Stimulated activated CD8-positive, alpha-beta memory T cell treated with anti-CD3 and anti-CD28 coated beads, Interleukin-15, amount 100 ng/mL, for 24 hours (primary cell): ENCODE measurements at regions not wholly inside any gene's neighbourhood (a gene's known extent, or its start where the extent isn't known, plus 50 kb on each side); places are given as distances from the start of the nearest gene placed in this dataset.

Experiments
- DNase-seq: peaks from one replicate; pipeline ENCODE4 v3.0.0-alpha.2; 2020; ENCODE audit warnings: low read depth

GRCh38 chr15:52876991-52877663 is 87.0 kb upstream of the ONECUT1 start:
- DNase-seq, result no peak

- DNase-seq, result no peak
Observed at GRCh38 chr15:52872036-52872818, 82.1 kb upstream of the ONECUT1 start.

- DNase-seq, result no peak
Observed at GRCh38 chr15:52870015-52870414, 79.9 kb upstream of the ONECUT1 start.

GRCh38 chr15:52866698-52867097 is 76.6 kb upstream of the ONECUT1 start:
- DNase-seq, result no peak

GRCh38 chr15:52862677-52863076 is 72.5 kb upstream of the ONECUT1 start:
- no peak for DNase-seq

GRCh38 chr15:52858782-52859176 is 68.6 kb upstream of the ONECUT1 start:
- no peak for DNase-seq

GRCh38 chr15:52857937-52858781 is 68.0 kb upstream of the ONECUT1 start:
- no peak for DNase-seq

- no peak for DNase-seq
Observed at GRCh38 chr15:52857471-52857870, 67.3 kb upstream of the ONECUT1 start.

- no peak for DNase-seq
Observed at GRCh38 chr15:52856286-52856685, 66.2 kb upstream of the ONECUT1 start.

- no peak for DNase-seq
Observed at GRCh38 chr15:52855157-52855556, 65.0 kb upstream of the ONECUT1 start.

GRCh38 chr15:52844823-52845222 is 54.7 kb upstream of the ONECUT1 start:
- no peak for DNase-seq
